DMS53 treated with DMSO at 0.1 percent for 48 hours (cell line): ENCODE measurements at regions not wholly inside any gene's neighbourhood (a gene's known extent, or its start where the extent isn't known, plus 50 kb on each side); places are given as distances from the start of the nearest gene placed in this dataset.

Source experiments
- DNase-seq: peaks from one replicate; lab custom pipeline; 2025; ENCODE audit not compliant: unreplicated experiment; lab: John Stamatoyannopoulos, UW

GRCh38 chr14:42676636-42677035 is 1070.0 kb downstream of the LRFN5 start:
- no peak for DNase-seq

DNA sequence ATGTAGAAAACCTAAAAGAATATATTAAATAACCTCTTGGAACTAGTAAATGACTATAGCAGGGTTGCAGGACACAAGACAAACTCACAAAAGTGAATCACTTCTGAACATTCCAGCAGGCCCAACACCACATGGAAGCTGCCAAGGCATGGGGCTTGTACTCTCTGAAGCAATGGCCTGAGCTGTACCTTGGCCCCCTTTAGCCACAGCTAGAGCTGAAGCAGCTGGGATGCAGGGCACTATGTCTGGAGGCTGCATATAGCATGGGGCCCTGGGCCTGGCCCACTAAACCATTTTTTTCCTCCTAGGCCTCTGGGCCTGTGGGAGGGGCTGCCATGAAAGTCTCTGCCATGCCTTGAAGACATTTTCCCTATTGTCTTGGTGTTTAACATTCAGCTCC is 1067.3 kb downstream of the LRFN5 start:
- no peak for DNase-seq

DNA sequence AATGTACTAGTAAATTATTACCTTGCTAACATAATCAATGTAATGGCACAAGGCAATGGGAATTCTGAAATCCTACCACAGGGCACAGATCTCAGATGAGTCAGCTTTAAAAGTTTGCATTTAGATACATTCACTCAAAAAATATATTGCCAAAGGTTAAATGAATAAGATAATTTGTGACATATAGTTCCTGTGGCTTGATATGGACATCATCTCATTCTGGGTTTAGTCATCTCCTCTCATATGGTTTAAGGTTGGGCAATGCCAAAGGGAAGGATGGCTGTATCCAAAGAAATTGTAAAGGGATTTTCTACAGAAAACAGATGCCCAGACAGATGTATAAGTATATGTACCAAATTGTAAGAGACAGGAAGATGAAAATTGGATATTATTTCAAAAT is 1065.0 kb downstream of the LRFN5 start:
- DNase-seq: no peak

GRCh38 chr14:42665083-42665482 is 1058.4 kb downstream of the LRFN5 start:
- no peak for DNase-seq

DNA sequence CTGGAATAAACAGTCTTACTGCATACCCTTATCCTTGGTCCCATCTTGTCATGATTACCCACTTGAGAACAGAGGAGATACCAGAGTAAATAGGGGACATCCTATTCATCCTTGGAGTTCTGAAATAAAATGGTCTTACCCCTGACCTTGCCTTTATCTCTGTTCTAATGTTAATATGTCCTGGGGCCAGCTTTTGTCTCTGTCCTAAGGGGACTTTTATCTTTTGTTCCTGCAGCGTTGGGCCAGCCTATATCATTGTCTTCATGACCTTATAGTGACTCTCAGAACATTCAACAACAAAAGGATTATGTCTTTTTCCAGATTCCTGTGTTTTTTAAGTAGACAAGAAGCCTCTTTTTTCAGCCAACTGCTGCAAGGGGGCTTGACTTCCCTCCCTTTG is 1057.5 kb downstream of the LRFN5 start:
- no peak for DNase-seq

DNA sequence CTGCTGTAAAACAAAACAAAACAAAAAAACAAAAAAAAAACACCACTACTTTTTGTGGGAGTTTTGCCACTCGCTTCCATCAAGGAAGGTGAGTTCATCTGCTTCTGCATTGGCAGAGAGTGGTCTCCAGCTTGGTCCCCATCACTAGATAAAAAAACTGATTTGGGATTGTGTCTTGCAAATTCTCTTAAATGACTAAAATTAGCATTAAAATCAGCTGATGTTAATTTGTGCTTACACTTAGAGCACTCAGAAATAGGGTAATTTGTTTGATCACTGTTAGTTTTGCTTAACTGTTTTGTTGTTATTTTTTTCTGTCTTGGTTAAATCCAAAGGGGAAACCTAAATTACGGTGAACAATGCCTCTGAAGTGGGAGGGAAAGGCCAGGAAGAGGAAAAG is 1048.0 kb downstream of the LRFN5 start:
- DNase-seq: no peak

GRCh38 chr14:42642787-42643186 is 1036.1 kb downstream of the LRFN5 start:
- DNase-seq: no peak

DNA sequence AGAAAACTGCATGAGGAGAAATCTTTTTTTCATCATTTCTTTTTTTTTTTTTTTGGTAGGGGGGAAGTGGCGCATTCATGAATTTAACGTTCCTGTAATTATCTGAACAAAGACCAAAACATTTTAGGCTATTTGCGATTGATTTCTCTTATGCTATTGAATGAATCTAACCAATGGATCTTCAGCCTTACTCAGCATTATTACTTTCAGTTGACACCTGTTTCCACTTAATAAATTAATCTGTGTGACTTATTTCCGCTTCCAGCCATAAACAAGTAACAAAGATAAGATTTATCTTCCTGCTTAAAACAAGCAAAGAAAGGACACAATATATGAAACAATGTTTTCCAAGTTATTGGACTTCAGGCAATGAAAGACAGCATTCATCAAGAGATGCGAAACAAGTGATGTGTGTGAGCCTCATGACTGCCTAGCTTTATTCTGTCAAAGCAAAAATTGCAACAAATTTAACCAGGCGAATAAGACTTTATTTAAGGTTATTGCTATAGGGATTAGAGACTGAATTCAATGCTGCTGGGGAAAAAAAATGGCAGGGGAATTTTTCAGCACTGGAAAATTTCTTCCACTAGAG is 1026.9 kb downstream of the LRFN5 start:
- no peak for DNase-seq

DNA sequence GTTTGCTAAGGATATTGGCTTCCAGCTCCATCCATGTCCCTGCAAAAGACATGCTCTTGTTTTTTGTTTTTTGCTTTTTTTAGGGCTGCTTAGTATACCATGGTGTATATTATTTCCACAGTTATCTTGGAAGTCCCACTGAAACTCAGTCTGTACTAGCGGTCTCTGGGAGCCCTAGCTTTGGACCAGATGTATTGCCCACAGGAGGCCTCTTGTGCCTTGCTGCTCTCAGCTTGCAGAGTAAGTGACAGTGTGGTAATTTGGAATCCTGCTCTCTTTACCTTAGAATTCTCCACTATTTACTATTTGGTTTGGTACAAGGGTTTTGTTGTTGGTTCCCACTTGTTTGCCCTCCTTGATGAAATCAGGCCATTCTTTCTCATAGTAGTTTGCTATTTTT is 1022.9 kb downstream of the LRFN5 start:
- no peak for DNase-seq

DNA sequence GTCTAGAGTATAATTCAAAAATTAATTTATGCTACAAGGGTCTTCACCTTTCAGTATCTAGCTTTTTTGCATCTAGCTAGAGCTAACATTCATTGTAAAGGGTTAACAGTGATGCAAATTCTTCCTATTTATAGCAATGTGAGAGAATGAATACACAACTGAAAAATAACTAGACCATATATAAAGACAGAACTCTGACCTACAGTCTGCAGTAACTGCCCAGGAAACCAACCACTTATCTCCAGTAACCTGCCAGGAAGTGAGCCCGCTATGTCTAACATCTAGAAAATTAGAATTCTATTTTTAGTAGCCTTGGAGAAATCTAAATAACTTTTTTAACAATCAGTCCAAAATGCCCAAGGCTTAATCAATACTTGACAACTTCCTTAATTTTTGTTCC is 1021.9 kb downstream of the LRFN5 start:
- no peak for DNase-seq

DNA sequence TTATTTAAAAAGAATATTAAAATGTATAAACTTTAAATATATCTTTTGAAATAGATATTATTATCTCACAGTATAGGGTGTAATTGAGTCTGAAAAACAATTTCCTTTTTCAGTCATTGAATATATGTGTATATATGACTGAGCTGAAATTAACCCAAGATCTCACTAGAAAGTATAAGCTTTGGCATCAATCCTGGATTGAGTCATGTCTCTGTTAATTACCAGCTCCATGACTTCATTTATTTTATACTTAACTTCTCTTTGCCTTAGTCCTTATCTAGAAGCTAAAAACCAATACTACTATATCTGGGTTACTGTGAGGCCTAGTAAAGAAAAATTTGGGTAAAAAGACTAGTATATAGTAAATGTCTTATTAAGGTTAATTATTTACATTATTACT is 1020.3 kb downstream of the LRFN5 start:
- no peak for DNase-seq

GRCh38 chr14:42624980-42625761 is 1018.5 kb downstream of the LRFN5 start:
- DNase-seq: no peak

DNA sequence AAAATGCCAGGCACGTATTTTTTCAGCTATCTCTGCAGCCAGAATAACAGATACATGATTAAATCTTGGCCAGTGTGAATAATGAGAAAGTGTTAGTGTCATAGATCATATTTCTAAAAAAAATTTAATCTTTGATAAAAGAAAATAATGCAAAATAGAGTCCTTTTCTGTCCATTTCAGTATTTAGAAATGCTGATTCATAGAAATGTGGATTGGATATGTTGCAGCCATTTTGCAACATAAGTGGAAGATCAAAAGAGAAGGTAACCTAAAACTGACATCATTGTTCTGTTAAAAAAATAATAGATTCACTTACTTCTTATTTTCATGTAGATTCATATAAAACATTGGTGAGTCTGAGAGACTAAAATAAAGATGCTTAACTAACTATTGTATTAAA is 1010.3 kb downstream of the LRFN5 start:
- no peak for DNase-seq

- DNase-seq: no peak
Observed at GRCh38 chr14:42606839-42607238, 1000.2 kb downstream of the LRFN5 start.

DNA sequence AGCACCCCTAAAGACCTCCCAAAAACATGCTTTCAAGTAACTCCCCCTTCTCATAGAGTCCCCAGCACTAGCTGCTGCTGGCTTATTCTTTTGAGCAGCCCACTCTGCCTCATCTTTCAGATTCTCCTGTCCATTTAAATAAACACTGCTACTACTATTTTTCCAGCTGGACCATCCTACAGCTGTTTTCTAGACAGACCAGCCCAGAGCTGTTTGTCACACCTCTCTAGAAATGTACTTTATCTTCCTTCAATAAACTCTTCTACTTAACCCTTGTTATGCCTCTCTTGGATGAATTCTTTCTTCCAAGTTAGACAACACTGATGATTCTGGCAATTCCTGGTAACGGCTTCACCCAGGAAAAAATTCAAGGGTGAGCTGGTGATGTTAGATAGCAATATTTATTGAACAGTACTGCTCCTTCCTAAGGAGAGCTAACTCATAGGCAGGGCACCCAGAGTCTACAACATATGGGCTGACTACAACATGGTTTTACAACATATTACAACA is 995.7 kb downstream of the LRFN5 start:
- no peak for DNase-seq

GRCh38 chr14:42572032-42572431 is 965.4 kb downstream of the LRFN5 start:
- no peak for DNase-seq

DNA sequence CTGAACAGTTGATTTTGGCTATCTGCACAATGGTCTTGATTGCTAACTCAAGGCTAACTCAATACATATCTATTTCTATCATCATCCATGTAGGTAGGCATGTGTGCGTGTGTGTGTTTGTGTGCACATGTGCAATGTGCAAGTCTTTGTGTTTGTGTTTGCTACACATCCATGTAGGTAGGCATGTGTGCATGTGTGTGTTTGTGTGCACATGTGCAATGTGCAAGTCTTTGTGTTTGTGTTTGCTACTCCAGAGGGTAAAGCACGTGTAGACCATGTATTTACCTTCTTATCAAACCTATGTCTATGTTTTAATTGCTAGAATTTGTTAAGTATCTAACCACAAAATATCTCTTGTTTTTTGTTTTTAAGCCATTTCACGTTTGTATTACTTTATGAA is 962.6 kb downstream of the LRFN5 start:
- DNase-seq: no peak

- no peak for DNase-seq
Observed at GRCh38 chr14:42565556-42565955, 958.9 kb downstream of the LRFN5 start.

GRCh38 chr14:42563313-42563712 is 956.6 kb downstream of the LRFN5 start:
- no peak for DNase-seq

DNA sequence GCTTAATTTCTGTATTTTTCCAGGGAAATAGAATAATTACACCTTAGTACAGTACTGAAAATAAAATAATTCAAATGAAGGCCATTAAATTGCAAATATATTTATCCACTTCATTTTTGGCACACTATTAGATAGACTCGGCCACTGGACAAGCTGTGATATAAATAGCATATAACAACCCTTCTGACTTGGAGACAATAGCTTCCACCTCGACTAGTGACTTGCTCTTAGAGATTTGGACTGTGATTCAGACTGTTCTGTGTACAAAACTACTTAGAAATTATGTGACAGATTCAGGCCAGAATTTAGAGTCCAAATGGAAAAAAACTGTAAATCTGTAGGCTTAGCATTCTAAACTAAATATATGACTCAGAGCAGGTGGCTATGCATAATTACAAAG is 949.9 kb downstream of the LRFN5 start:
- DNase-seq: no peak

DNA sequence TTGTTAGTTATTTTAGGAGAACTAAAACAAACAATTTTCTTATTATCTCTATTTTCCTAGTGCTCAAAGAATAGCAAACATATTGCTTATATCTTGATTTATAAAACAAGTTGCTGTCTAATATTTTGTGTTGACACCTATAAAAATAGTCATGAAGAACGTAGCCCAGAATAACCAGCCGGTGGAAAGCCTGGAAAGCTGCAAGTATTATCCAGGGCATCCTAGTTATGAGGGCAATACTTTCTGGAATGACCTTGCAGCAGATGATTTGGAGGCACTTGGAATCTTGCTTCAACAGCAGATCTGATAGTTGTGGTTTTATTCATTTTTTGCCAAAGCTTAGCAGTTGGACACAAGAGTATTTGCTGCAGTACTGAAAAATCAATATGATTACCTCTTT is 948.7 kb downstream of the LRFN5 start:
- DNase-seq: no peak

DNA sequence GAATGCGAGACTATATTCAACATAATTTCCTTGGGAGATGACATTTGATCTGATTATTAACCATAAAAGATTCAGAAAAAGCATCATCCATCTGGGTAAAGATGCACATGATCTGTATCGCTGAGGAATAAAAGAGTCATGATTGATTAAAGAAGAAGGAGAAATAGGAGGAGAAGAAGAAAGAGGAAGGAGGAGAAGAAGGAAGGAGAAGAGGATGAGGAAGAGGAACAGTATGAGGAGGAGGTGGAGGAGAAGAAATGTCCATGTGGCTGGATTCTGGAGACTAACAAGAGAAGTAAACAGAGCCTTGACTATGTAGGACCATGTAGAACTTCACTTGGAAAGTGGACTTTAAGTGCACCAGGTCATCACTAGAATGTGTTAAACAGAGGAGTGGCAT is 947.4 kb downstream of the LRFN5 start:
- no peak for DNase-seq

DNA sequence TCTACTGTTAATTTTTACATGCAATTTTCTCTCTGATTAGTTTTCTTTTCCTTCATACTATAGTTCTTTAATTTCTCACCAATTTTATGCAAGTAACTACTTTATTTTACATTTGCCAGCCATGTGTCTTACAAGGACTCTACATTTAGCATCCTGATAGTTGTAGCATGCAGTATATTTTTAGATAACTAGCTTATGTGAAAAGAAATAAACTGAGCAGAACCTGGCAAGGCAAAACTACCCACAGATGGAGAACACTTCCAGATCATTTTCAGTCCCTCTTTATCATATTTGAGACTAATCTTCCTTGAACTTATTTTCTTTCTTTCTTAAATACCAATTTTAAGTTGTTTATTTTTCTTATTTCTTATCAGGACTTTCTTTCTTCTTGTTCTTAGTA is 943.6 kb downstream of the LRFN5 start:
- no peak for DNase-seq
